Breast epithelium (tissue), 3 donors: ENCODE measurements at regions not wholly inside any gene's neighbourhood (a gene's known extent, or its start where the extent isn't known, plus 50 kb on each side); places are given as distances from the start of the nearest gene placed in this dataset.

Source experiments
- CTCF ChIP-seq, 3 donors: fragments of 450-650 bp; IDR thresholded peaks; one replicate each; pipeline ENCODE4 v1.5.1; 2016 to 2017; ENCODE audit warnings: antibody characterized with exemption in 3 of 3, mild to moderate bottlenecking in 3 of 3, moderate library complexity in 3 of 3
- POLR2A ChIP-seq: fragments of 450-650 bp; IDR thresholded peaks from one replicate; pipeline ENCODE4 v1.6.1; 2016; ENCODE audit warnings: antibody characterized with exemption, mild to moderate bottlenecking, moderate library complexity
- POLR2AphosphoS5 ChIP-seq, 3 donors: sonication (generic); formaldehyde crosslinking; IDR thresholded peaks; one replicate each; pipeline ENCODE4 v1.6.1; 2017; ENCODE audit warnings: antibody characterized with exemption in 3 of 3

GRCh38 chr13:50685491-50685890 is 158.0 kb downstream of the DLEU7 start:
- no peak for TF ChIP-seq POLR2A
- no peak for TF ChIP-seq CTCF (IDR thresholded peaks at IDR 0.05)
- TF ChIP-seq POLR2AphosphoS5 (IDR thresholded peaks at IDR 0.05): no peak
